ENCODE measurements at regions not wholly inside any gene's neighbourhood (a gene's known extent, or its start where the extent isn't known, plus 50 kb on each side); places are given as distances from the start of the nearest gene placed in this dataset.
"Not testable (repeated sequence)": the region's sequence is repeated elsewhere in the genome, so short reads cannot be mapped to it uniquely, and the experiment has no call there.

GRCh38 chr22:22752199-22752555 is 107.8 kb downstream of the GGTLC2 start:
- Mint-ChIP-seq H3K36me3 (no peaks in the 10 kb centered on the region), H3K27me3 (no peaks in the 10 kb centered on the region), H3K27ac (peak overlapping the region in 3 of 6 donors; percentile 12 to 41 (median 28)), H3K4me3 (peak overlapping the region in 1 of 8 donors; percentile 3), H3K9me3 (no peaks in the 10 kb centered on the region), H3K4me1 (peaks cover 33 to 44% (median 36%) of the 10 kb centered on the region in 3 donors)
- ATAC-seq (ENCODE audit: low read depth in 2 of 2) (no peak), DNase-seq (no peak)

- H3K9me3 Mint-ChIP-seq = no peaks in the 10 kb centered on the region
- peak overlapping the region in 4 of 6 donors; percentile 71 to 89 (median 81) for H3K27ac Mint-ChIP-seq
- DNase-seq = peak; percentile 48
- peaks cover 27 to 38% (median 30%) of the 10 kb centered on the region in 3 donors for H3K4me1 Mint-ChIP-seq
- no peaks in the 10 kb centered on the region for H3K27me3 Mint-ChIP-seq
- peak overlapping the region in 4 of 8 donors; percentile 46 to 69 (median 52) for H3K4me3 Mint-ChIP-seq
- H3K36me3 Mint-ChIP-seq = no peaks in the 10 kb centered on the region
- peak; percentile 79 to 80 for ATAC-seq (ENCODE audit: low read depth in 2 of 2)
Observed at GRCh38 chr22:22752556-22753477, 108.4 kb downstream of the GGTLC2 start.

GRCh38 chr22:22753526-22754267 is 109.3 kb downstream of the GGTLC2 start:
- H3K27ac Mint-ChIP-seq = peak overlapping the region; percentile 71 to 94 (median 83)
- ATAC-seq (ENCODE audit: low read depth in 2 of 2) = peak; percentile 87 to 89
- H3K4me1 Mint-ChIP-seq = peaks cover 21 to 30% (median 24%) of the 10 kb centered on the region in 3 donors
- peak overlapping the region in 4 of 8 donors; percentile 46 to 69 (median 61) for H3K4me3 Mint-ChIP-seq
- H3K36me3 Mint-ChIP-seq = no peaks in the 10 kb centered on the region
- DNase-seq = peak; percentile 65
- H3K27me3 Mint-ChIP-seq = no peaks in the 10 kb centered on the region
- H3K9me3 Mint-ChIP-seq = no peaks in the 10 kb centered on the region

GRCh38 chr22:22754268-22754657 is 109.8 kb downstream of the GGTLC2 start:
- Mint-ChIP-seq H3K27me3 (no peaks in the 10 kb centered on the region), H3K27ac (peak overlapping the region in 4 of 6 donors; percentile 30 to 78 (median 62)), H3K36me3 (no peaks in the 10 kb centered on the region), H3K4me1 (peaks cover 21 to 27% (median 26%) of the 10 kb centered on the region in 3 donors), H3K9me3 (peaks cover 0 to 1% (median 0%) of the 10 kb centered on the region in 7 donors), H3K4me3 (peak overlapping the region in 1 of 8 donors; percentile 48)
- no peak for ATAC-seq (ENCODE audit: low read depth in 2 of 2)
- DNase-seq = no peak

- Mint-ChIP-seq H3K4me3 (peak overlapping the region in 2 of 8 donors; percentile 15 to 25), H3K36me3 (no peaks in the 10 kb centered on the region)
- ATAC-seq (ENCODE audit: low read depth in 2 of 2) = no peak
Observed at GRCh38 chr22:22754961-22755777, 110.8 kb downstream of the GGTLC2 start.

GRCh38 chr22:22755778-22756100 is 111.3 kb downstream of the GGTLC2 start:
- Mint-ChIP-seq H3K27me3 (no peaks in the 10 kb centered on the region), H3K4me1 (peaks cover 21 to 27% (median 26%) of the 10 kb centered on the region in 3 donors), H3K4me3 (no peak overlapping the region), H3K36me3 (no peaks in the 10 kb centered on the region), H3K27ac (peak overlapping the region in 1 of 6 donors; percentile 6), H3K9me3 (peaks cover 0 to 2% (median 0%) of the 10 kb centered on the region in 7 donors)
- ATAC-seq (ENCODE audit: low read depth in 2 of 2) (no peak), DNase-seq (no peak)

More at GRCh38 chr22:22754961-22755777, 110.8 kb downstream of the GGTLC2 start:
- DNase-seq = no peak
- Mint-ChIP-seq H3K9me3 (peaks cover 0 to 2% (median 0%) of the 10 kb centered on the region in 7 donors), H3K27me3 (no peaks in the 10 kb centered on the region), H3K27ac (peak overlapping the region in 1 of 6 donors; percentile 30), H3K4me1 (peaks cover 21 to 27% (median 26%) of the 10 kb centered on the region in 3 donors)

- DNase-seq (no peak), ATAC-seq (ENCODE audit: low read depth in 2 of 2) (no peak)
- H3K9me3 Mint-ChIP-seq = peaks cover 0 to 2% (median 0%) of the 10 kb centered on the region in 7 donors
- no peak overlapping the region for H3K4me3 Mint-ChIP-seq
- no peaks in the 10 kb centered on the region for H3K27me3 Mint-ChIP-seq
- H3K27ac Mint-ChIP-seq = peak overlapping the region in 1 of 6 donors; percentile 76
- peaks cover 21 to 27% (median 26%) of the 10 kb centered on the region in 3 donors for H3K4me1 Mint-ChIP-seq
- no peaks in the 10 kb centered on the region for H3K36me3 Mint-ChIP-seq
Observed at GRCh38 chr22:22756109-22756508, 111.7 kb downstream of the GGTLC2 start.

GRCh38 chr22:22756551-22757201 is 112.3 kb downstream of the GGTLC2 start:
- H3K27ac Mint-ChIP-seq = peak overlapping the region in 2 of 6 donors; percentile 33 to 76
- peak overlapping the region in 2 of 8 donors; percentile 16 to 31 for H3K4me3 Mint-ChIP-seq
- not testable (repeated sequence) for ATAC-seq (ENCODE audit: low read depth in 2 of 2); H3K36me3 Mint-ChIP-seq; H3K27me3 Mint-ChIP-seq; H3K9me3 Mint-ChIP-seq; DNase-seq
- peaks cover 21 to 27% (median 26%) of the 10 kb centered on the region in 3 donors for H3K4me1 Mint-ChIP-seq

- not testable (repeated sequence) for H3K9me3 Mint-ChIP-seq; DNase-seq; ATAC-seq (ENCODE audit: low read depth in 2 of 2); H3K27me3 Mint-ChIP-seq; H3K36me3 Mint-ChIP-seq
- peaks cover 14 to 16% (median 15%) of the 10 kb centered on the region in 3 donors for H3K4me1 Mint-ChIP-seq
- peak overlapping the region in 1 of 6 donors; percentile 6 for H3K27ac Mint-ChIP-seq
- peak overlapping the region in 5 of 8 donors; percentile 34 to 77 (median 51) for H3K4me3 Mint-ChIP-seq
Observed at GRCh38 chr22:22758101-22758807, 113.8 kb downstream of the GGTLC2 start.

GRCh38 chr22:22759371-22759770 is 115.0 kb downstream of the GGTLC2 start:
- peaks cover 4 to 5% (median 5%) of the 10 kb centered on the region in 3 donors for H3K4me1 Mint-ChIP-seq
- H3K4me3 Mint-ChIP-seq = no peak overlapping the region
- DNase-seq (no peak), ATAC-seq (ENCODE audit: low read depth in 2 of 2) (no peak)
- H3K9me3 Mint-ChIP-seq = peaks cover 0 to 2% (median 0%) of the 10 kb centered on the region in 7 donors
- H3K36me3 Mint-ChIP-seq = no peaks in the 10 kb centered on the region
- H3K27me3 Mint-ChIP-seq = no peaks in the 10 kb centered on the region
- no peak overlapping the region for H3K27ac Mint-ChIP-seq

GRCh38 chr22:22759889-22760546 is 115.6 kb downstream of the GGTLC2 start:
- no peak overlapping the region for H3K27ac Mint-ChIP-seq
- ATAC-seq (ENCODE audit: low read depth in 2 of 2) = no peak
- peaks cover 3 to 5% (median 5%) of the 10 kb centered on the region in 3 donors for H3K4me1 Mint-ChIP-seq
- H3K36me3 Mint-ChIP-seq = no peaks in the 10 kb centered on the region
- H3K27me3 Mint-ChIP-seq = no peaks in the 10 kb centered on the region
- DNase-seq = no peak
- H3K9me3 Mint-ChIP-seq = peaks cover 0 to 2% (median 0%) of the 10 kb centered on the region in 7 donors
- H3K4me3 Mint-ChIP-seq = no peak overlapping the region

All from naive B cell (primary cell).